GM19035 (cell line): ENCODE measurements at regions not wholly inside any gene's neighbourhood (a gene's known extent, or its start where the extent isn't known, plus 50 kb on each side); places are given as distances from the start of the nearest gene placed in this dataset.

Source experiments
- ATAC-seq: cut with Tn5 transposase; IDR thresholded peaks from one replicate; pipeline ENCODE4 v1.9.1; 2021; ENCODE audit not compliant: unreplicated experiment

DNA sequence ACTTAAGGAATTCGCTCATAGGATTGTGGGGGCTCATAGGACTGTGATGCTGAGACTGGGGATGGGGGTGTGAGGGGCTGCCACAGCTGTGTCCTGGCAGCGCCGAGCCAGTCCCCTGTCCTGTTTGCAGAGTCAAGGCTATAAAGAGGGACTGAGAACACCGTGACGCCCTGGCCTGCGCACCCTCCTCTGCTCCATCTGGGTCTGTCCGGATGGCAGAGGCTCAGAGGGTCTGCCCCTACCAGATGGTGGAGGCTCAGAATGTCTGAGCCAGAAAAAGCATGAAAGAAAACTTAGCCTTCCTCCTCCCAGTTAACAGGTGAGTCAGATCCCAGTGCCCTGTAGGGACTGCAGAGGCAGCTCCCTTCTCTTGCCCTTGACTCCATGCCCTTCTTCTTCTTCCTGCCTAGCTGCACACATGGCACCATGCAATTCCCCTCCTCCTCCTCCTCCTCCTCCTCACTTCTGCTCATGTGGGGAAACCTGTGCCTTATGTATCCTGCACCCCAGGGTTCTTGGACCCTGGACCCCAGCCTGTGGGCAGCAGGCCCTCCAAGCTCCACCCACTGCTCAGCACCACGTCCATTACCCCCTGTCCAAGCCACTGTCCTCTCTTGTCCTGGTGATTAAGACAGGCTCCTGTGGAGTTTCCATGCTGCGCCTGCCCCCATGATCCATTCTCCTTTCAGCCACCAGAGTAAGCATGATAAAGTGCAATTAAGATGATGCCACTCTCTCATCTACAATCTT lies 410.0 kb upstream of the SULF2 start:
- ATAC-seq, result no peak

DNA sequence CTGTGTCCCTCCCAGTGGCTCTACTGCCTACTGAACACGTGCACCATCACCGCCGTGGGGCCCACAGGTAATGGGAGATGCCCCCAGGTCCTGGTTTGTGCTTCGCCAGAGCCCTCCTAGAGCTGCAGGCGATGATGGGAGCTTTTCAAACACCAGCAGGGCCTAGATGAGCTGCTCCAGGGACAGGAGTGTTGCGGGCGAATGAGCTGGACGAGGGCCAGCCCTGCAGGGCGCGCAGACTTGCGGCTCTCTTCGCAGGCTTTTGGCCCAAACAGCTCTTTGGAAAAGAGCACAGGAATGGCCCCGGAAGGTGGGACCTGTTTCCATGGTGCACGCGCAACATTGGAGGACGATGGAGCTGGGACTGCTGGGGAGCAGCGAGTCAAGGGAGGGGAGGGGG lies 409.3 kb upstream of the SULF2 start:
- ATAC-seq, result no peak

DNA sequence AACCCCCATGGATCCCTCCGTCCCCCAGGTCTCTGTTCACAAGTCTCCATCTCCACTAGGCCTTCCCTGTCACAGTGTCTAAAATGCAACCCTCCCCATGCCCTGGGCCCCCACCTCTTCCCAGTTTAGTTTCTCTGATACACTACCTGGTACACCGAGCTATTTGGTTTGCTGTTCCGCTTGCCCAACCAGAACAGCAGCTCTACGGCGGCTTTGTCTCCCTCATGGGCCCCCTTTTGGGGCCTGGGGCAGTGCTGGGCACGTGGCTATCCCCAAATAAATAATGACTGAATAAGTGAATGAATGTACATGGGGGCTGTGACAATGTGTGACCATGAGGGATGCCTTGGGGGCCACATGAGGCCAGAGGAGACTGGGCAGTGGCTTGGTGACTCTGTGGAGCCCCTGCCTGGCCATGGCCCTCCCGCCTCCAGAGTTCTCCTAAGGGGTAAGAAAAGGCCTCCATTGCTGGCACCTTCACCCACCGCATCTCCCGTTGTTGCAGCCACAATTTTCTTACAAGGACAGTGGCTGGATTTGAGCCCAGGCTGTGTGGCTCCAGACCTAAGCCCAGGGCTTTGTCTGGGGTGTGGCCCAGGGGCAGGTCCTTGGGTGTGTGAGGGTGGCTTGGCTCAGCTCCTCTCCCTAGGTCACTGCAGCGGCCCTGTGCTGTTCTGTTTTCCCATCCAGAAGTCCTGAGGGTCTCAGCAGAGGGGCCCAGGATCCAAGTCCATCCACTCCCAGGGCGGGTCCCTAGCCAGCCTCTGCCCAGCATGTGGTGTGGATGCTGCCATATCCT lies 408.5 kb upstream of the SULF2 start:
- no peak for ATAC-seq

DNA sequence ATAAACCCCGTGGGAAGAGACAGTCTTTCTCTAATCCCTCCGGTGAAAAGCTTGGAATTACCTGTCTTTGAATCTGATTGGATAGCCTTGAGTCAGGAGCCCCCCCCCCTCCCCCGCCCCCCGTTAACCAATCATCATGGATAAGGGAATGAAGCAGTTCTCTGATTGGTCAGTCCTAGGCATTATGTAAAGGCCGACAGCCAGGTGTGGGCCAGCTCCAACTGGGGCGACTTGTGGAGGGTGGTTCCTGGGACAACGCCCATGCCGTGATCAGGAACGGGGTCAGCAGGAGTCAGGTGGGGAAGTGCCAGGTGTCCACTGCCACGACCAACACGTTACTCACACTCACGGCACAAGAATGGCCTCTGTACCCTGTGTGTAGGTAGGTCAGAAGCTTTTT lies 406.8 kb upstream of the SULF2 start:
- ATAC-seq, result no peak

DNA sequence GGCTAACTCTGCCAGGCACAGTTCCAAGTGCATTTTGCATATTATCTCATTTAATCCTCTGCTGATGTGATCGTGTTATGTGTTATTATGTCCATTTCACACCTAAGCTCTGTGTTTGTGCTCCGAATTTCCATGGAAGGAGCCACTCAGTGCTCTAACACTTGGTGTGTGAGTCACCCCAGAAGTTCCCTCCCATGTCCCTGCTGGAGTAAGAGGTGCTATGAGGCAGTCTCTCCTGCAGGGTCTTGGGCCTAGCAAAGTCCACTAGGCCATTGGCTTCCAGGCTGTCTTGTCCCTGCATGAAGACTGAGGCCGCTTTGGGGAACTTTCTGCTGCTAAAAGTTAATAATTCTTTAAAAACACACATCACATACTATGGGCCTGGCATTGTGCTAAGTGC lies 405.9 kb upstream of the SULF2 start:
- no peak for ATAC-seq

DNA sequence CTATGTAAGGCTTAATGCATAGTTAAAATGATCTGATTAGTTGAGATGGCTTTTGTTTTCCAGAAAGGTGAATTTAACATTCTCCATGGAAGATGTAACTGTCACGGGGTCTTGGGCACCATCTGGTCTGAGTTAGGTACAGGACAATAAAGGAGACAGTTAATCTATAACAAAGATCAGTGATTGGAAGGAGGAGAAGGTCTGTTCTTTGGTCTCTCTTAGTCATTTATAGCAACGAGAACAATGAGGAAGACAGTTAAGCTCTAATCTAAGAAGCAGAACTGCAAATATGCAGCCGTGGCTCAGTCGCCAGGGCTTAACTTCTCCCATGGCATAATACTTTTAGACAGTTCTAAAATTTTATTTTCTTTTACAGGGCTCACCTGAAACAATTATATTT lies 405.5 kb upstream of the SULF2 start:
- ATAC-seq, result no peak

DNA sequence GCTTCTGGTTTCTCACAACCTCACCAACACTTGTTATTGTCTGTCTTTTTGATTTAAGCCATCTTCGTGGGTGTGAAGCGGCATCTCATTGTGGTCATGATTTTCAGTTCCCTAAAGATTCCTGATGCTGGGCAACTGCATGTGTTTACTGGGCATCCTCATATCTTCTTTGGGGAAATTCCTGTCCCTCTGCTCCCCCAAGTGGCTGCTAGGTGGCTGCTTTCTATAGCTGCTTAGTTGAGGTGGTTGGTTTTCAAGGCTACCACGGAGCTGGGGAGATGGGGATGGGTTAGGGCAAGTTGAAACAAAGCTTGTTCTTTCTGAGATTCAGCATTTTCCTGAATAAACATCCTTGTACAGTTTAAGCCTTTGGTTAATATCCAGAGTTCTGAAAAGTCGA lies 403.9 kb upstream of the SULF2 start:
- ATAC-seq, result no peak

DNA sequence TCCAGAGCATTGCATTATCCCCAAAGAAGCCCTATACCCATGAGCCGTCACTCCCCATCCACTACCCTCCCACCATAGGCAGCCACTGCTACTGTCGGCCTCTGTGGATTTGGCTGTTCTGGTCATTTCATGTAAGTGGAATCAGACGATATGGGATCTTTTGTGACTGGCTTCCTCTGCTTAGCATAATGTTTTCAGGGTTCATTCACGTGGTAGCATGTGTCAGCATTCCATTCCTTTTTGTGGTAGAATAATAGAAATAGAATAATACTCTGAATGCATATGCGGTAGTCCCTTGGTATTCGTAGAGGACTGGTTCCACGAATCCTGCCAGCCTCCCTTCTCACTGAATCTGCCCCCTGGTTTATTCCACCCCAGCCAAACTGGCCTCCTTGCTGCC lies 402.6 kb upstream of the SULF2 start:
- ATAC-seq, result no peak

DNA sequence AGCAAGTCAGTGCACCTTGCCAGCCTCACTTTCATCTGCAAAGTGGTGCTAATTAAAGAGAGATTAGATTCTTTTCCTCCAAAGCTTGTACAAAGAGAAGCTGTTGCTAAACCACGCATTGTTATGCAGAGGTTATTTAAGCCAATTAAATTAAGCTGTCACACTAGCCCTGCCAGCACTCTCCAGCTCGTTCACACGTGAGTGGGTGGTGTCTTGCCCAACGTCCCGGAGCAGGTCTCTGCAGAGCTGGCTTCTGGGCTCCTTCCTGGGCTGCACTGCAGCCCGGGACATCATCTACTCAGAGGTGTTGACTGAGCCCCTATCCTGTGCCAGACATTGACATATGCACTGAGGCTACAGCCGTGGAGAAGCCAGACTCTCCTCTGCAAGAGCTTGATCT lies 401.6 kb upstream of the SULF2 start:
- no peak for ATAC-seq

DNA sequence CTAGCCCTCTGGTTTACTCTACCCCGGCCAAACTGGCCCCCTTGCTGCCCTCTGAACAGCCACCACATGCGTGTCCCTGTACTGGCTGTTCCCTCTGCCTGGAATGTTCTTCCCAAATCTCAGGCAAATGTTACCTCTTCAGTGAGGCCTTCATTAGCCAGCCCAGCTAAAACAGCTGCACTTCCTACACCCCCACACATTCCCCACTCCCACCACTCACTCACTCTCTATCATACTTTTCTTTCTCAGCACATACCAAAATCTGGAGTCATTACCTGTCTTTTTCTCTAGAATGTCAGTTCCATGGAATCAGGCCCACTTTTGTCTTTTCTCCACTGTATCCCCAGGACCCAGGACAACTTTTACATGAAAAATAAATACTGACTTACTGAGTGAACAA lies 401.2 kb upstream of the SULF2 start:
- no peak for ATAC-seq

DNA sequence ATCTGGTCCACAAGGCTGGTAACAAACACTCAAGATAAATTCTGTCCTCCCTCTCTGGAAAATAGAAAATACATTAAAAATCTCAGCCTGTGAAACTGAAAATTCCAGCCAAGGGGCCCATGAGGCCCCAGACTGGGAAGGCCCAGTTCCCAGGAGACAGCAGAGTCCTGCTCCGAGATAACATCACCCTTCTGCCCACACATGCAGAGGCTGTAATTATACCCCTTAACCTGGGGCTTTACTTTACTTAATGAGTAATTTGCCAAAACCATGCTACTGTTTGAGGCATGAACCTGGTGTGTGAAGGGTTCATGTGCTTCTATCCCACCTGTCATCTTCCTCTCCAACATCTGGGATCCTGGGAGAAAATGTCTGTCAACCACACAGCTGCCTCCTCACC lies 398.9 kb upstream of the SULF2 start:
- ATAC-seq, result no peak

DNA sequence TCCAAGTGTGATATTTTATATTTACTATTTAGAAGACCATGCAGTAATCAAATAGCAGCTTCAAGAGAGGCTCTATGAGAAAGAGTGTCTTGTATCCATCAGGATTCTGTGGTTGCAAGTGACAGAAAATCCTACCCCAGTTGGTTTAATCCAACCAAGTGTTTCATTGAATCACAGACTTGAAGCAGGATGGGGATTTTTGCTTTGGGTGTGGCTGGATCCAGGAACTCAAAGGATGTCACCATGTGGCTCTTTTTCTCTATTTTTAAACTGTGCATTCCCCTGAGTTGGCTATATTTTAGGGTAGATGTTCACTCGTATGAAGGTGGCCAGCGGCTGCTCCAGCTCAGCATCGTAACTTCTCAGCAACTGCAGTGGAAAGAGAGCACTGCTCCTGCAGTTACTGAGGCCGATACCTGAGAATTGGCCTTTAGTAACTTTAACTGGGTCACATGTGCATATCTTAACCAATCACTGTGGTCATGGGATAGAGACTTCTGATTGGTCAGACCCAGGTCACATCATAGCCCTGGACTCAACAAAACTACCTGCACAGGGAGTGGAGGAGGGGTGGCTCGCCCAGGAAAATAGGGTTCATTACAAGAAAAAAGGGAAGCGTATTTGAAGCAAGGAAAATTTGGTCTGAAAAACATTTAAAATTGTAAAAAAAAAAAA lies 396.1 kb upstream of the SULF2 start:
- no peak for ATAC-seq

DNA sequence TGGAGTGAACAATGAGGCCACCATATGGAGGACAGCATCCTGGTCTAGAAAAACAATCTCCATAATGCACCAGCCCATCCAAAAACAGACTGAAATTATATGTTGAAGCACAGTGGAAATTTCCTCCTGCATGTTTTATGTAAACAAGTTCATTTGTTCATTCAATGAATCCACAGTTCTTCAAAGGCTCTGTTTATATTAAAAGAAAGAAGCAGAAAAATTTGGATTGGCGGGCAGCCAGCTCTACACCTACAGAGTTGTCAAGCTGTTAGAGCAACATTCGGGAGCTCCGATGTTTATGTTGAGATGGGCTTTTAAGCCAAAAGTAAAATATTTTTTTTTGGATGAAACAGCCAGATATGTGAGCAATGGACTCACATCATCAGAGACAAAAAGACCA lies 395.3 kb upstream of the SULF2 start:
- no peak for ATAC-seq

DNA sequence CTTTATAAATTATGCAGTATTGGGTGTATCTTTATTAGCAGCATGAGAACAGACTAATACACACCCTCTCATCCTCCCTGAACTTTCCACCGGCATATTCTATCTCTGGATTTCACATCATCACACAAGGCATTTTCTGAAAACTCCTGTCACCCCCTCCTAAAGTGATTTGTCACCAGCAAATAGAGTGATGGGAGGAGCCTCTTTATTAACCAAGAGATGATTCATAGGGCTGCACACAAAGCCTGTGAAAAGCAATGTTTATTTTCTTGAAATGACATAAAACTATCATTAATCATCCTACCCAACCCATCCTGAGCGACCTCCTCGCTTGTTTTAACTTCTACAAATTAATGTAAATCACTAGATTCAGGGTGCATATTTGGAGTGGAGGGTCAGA lies 394.7 kb upstream of the SULF2 start:
- no peak for ATAC-seq

DNA sequence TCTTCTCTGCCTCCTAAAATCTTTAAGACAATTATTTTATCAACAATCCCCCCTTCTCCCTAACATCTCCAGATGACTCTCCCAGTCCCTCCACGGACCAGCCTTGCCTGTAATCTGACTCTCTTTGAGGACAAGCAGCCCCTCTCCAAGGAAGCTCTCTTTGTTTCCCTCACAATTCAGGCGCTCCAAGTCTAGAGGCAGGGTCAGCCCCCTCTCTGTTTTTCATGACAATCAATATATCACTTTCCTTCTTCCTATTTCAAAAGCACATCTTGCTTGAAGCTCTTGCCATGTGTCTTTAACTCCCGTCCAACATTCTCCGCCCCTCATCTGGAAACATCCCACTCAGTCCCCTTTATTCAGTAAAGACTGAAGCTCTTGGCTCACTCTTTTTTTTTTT lies 393.4 kb upstream of the SULF2 start:
- ATAC-seq, result no peak

DNA sequence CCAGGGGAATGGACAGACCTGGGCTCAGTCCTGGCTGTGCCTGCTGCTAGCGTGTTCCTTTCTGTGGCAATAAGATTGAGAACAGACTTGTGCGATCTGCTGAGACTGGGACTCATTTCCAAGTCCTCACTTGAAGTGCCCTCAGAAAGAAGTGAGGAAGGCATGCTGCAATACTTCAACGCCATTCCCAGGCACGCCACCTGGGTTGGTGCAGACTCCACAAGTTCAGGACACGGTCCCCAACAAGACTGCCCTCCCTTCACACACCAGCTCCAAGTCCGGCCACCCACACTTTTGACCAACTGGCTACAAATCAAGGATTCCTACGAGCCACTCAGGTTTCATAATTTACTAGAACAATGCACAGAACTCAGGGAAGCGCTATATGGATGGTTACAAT lies 391.8 kb upstream of the SULF2 start:
- ATAC-seq, result no peak

DNA sequence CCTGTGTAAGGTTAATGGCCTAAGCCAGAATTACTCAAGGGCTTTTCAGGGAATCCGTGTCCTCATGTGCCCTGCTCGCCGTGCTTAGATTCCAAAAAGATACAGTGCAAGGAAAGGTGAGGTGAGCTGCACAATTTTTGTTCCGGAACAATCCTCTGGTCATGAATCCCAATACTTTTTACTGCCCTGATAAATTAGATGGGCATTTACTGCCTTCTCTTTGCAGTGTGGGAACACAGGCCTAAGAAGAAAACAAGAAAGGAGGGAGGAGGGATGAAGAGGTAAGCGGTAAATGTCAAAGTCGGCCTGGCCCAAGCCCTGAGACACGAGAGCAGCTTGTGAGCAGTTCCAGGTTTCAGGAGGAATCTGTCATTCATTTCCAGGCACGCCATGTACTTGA lies 390.9 kb upstream of the SULF2 start:
- no peak for ATAC-seq

DNA sequence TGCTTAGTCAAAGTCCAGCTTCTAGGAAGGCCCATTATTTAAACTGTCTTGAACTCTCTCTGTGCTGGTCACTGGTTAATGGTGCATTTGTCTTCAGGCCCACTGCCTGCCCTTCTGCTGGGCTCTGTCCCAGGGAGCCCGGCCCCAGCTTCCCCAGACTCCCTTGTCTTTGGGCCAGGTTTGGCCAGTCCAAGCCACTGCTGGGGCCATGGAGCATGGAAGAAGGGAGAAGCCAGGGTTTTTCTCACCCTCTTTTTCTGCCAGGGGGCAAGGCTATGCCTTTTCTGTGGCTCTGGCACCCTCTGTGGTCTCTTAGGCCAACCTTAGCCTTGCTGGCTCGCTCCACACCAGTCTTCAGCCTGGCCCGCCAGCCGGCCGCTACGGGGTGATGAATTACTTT lies 390.0 kb upstream of the SULF2 start:
- no peak for ATAC-seq

DNA sequence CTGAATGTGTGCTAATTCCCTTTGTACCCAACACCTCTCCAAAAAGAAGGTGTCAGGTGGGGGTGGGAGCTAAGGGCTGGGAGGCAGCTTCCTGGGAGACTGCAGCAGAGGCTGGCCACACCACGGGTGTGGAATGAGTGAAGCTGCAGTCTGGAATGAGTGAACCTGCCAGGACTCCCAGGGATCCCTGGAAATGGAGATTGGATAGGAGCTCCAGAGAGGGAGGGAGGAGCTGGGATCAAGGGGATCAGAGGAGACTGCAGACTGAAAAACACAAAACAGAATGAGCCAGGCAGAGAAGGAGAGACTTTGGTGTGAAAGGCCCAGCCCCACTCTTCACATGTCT lies 387.0 kb upstream of the SULF2 start:
- ATAC-seq, result no peak

DNA sequence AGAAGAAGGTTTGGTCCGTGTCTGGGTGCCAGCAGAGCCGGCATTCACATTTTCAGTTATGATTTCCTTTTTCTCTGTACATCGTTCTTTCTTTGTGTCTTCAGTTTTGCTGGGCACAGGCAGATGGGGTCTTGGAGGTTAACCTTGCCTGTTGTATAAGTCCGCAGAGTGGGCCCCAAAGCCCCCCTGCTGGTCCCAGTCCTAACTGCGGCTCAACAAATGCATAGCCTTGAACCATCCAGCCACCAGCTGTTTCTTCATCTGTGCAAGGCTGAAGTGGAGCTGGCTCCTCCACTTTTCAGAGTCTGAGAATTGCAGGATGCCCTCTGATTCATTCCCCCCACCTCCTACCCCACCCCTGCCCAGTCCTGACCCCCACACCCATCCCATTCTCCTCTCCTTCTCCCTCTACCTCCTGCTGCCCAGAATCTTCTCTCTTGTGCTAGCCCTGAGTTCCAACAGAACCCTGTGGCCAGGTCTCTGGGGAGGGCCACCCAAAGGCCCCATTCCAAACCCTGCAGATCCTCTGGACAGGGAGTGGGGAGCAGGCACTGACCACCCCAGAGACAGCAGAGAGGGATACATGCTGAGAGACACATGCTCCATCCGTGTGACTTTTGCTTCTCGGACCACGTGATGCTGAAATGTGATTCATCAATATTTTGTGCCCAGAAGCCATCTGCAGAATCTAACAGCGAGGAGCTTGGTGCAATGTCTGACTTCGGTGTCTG lies 386.5 kb upstream of the SULF2 start:
- ATAC-seq, result no peak

DNA sequence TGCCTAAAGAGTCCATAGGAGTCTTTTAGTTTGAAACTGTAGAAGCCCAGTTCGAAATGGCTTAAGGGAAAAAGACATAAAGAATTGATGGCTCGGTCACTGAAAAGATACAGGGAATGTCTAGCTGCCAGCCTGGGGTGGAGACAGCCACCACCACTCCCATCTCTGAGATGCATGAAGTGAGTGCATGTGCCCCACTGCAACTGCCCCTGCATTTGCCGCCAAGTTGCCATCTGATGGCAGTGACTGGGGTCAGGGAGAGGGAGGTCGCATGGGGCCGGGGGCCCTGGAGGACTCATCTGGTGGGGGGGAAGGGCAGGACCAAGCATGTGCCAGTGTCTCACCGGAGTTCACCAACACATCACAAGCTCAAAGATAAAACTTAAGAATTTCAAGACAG lies 385.8 kb upstream of the SULF2 start:
- ATAC-seq, result no peak

DNA sequence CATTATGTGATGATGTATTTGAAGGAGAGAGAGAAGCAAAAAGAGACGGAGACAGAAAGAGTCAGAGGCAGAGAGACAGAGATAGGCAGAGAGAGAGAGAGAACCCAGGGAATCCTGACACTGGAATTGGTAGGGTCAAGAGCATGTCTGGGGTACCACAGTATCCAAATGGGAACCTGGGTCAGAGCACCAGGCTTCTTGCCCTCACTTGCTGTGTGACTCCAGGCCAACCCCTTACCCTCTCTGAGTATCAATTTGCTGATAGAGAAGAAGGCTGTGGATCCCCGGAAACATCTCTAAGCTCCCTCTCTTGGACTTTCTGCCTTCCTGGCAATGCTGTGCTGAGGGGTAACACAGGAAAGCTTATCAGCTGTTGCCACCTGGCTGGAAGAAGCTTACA lies 385.3 kb upstream of the SULF2 start:
- no peak for ATAC-seq
